ENCODE measurements at regions not wholly inside any gene's neighbourhood (a gene's known extent, or its start where the extent isn't known, plus 50 kb on each side); places are given as distances from the start of the nearest gene placed in this dataset.

- no peaks in the 10 kb centered on the region for H3K4me1 ChIP-seq (ENCODE audit: control insufficient read depth, insufficient read depth, low read length)
- no peak overlapping the region for H3K27ac ChIP-seq (ENCODE audit: low read length)
- H3K9ac ChIP-seq (ENCODE audit: low read length in 2 of 2), result no peak overlapping the region
- no peak overlapping the region for H3K4me3 ChIP-seq (ENCODE audit: low read length in 2 of 2)
- H3K27me3 ChIP-seq (ENCODE audit: control insufficient read depth in 1 of 2, insufficient read depth in 2 of 2, low read length in 2 of 2), result no peaks in the 10 kb centered on the region
- H3K36me3 ChIP-seq (ENCODE audit: control insufficient read depth in 2 of 2, insufficient read depth in 2 of 2, low read length in 2 of 2), result no peaks in the 10 kb centered on the region
- no peaks in the 10 kb centered on the region for H3K9me3 ChIP-seq (ENCODE audit: control insufficient read depth in 2 of 2, low read length in 2 of 2)
Measured at GRCh38 chr10:108204528-108205305, 1040.2 kb upstream of the SORCS1 start.

GRCh38 chr10:108203905-108204527 lies 1039.5 kb upstream of the SORCS1 start:
- Histone ChIP-seq H3K4me3 (ENCODE audit: low read length in 2 of 2) (no peak overlapping the region), H3K36me3 (ENCODE audit: control insufficient read depth in 2 of 2, insufficient read depth in 2 of 2, low read length in 2 of 2) (no peaks in the 10 kb centered on the region), H3K27me3 (ENCODE audit: control insufficient read depth in 1 of 2, insufficient read depth in 2 of 2, low read length in 2 of 2) (no peaks in the 10 kb centered on the region), H3K4me1 (ENCODE audit: control insufficient read depth, insufficient read depth, low read length) (no peaks in the 10 kb centered on the region), H3K9ac (ENCODE audit: low read length in 2 of 2) (no peak overlapping the region), H3K27ac (ENCODE audit: low read length) (no peak overlapping the region), H3K9me3 (ENCODE audit: control insufficient read depth in 2 of 2, low read length in 2 of 2) (no peaks in the 10 kb centered on the region)

- Histone ChIP-seq H3K4me3 (ENCODE audit: low read length in 2 of 2) (no peak overlapping the region), H3K36me3 (ENCODE audit: control insufficient read depth in 2 of 2, insufficient read depth in 2 of 2, low read length in 2 of 2) (no peaks in the 10 kb centered on the region), H3K9me3 (ENCODE audit: control insufficient read depth in 2 of 2, low read length in 2 of 2) (no peaks in the 10 kb centered on the region), H3K27ac (ENCODE audit: low read length) (no peak overlapping the region), H3K27me3 (ENCODE audit: control insufficient read depth in 1 of 2, insufficient read depth in 2 of 2, low read length in 2 of 2) (no peaks in the 10 kb centered on the region), H3K4me1 (ENCODE audit: control insufficient read depth, insufficient read depth, low read length) (no peaks in the 10 kb centered on the region), H3K9ac (ENCODE audit: low read length in 2 of 2) (no peak overlapping the region)
Measured at GRCh38 chr10:108187408-108188012, 1023.0 kb upstream of the SORCS1 start.

GRCh38 chr10:108184114-108184513 lies 1019.6 kb upstream of the SORCS1 start:
- H3K36me3 ChIP-seq (ENCODE audit: control insufficient read depth in 2 of 2, insufficient read depth in 2 of 2, low read length in 2 of 2), result no peaks in the 10 kb centered on the region
- H3K4me1 ChIP-seq (ENCODE audit: control insufficient read depth, insufficient read depth, low read length), result no peaks in the 10 kb centered on the region
- H3K9ac ChIP-seq (ENCODE audit: low read length in 2 of 2), result no peak overlapping the region
- H3K27me3 ChIP-seq (ENCODE audit: control insufficient read depth in 1 of 2, insufficient read depth in 2 of 2, low read length in 2 of 2), result no peaks in the 10 kb centered on the region
- H3K9me3 ChIP-seq (ENCODE audit: control insufficient read depth in 2 of 2, low read length in 2 of 2), result no peaks in the 10 kb centered on the region
- H3K4me3 ChIP-seq (ENCODE audit: low read length in 2 of 2), result no peak overlapping the region
- no peak overlapping the region for H3K27ac ChIP-seq (ENCODE audit: low read length)

- Histone ChIP-seq H3K27ac (ENCODE audit: low read length) (no peak overlapping the region), H3K9ac (ENCODE audit: low read length in 2 of 2) (no peak overlapping the region), H3K9me3 (ENCODE audit: control insufficient read depth in 2 of 2, low read length in 2 of 2) (no peaks in the 10 kb centered on the region), H3K4me3 (ENCODE audit: low read length in 2 of 2) (no peak overlapping the region), H3K4me1 (ENCODE audit: control insufficient read depth, insufficient read depth, low read length) (no peaks in the 10 kb centered on the region), H3K27me3 (ENCODE audit: control insufficient read depth in 1 of 2, insufficient read depth in 2 of 2, low read length in 2 of 2) (no peaks in the 10 kb centered on the region), H3K36me3 (ENCODE audit: control insufficient read depth in 2 of 2, insufficient read depth in 2 of 2, low read length in 2 of 2) (no peaks in the 10 kb centered on the region)
Measured at GRCh38 chr10:108180878-108181277, 1016.4 kb upstream of the SORCS1 start.

GRCh38 chr10:108169846-108170245 lies 1005.3 kb upstream of the SORCS1 start:
- Histone ChIP-seq H3K36me3 (ENCODE audit: control insufficient read depth in 2 of 2, insufficient read depth in 2 of 2, low read length in 2 of 2) (no peaks in the 10 kb centered on the region), H3K9ac (ENCODE audit: low read length in 2 of 2) (no peak overlapping the region), H3K27ac (ENCODE audit: low read length) (no peak overlapping the region), H3K9me3 (ENCODE audit: control insufficient read depth in 2 of 2, low read length in 2 of 2) (no peaks in the 10 kb centered on the region), H3K4me3 (ENCODE audit: low read length in 2 of 2) (no peak overlapping the region), H3K27me3 (ENCODE audit: control insufficient read depth in 1 of 2, insufficient read depth in 2 of 2, low read length in 2 of 2) (no peaks in the 10 kb centered on the region), H3K4me1 (ENCODE audit: control insufficient read depth, insufficient read depth, low read length) (no peaks in the 10 kb centered on the region)

- Histone ChIP-seq H3K4me1 (ENCODE audit: control insufficient read depth, insufficient read depth, low read length) (no peaks in the 10 kb centered on the region), H3K27me3 (ENCODE audit: control insufficient read depth in 1 of 2, insufficient read depth in 2 of 2, low read length in 2 of 2) (no peaks in the 10 kb centered on the region), H3K9ac (ENCODE audit: low read length in 2 of 2) (no peak overlapping the region), H3K9me3 (ENCODE audit: control insufficient read depth in 2 of 2, low read length in 2 of 2) (no peaks in the 10 kb centered on the region), H3K4me3 (ENCODE audit: low read length in 2 of 2) (no peak overlapping the region), H3K27ac (ENCODE audit: low read length) (no peak overlapping the region), H3K36me3 (ENCODE audit: control insufficient read depth in 2 of 2, insufficient read depth in 2 of 2, low read length in 2 of 2) (no peaks in the 10 kb centered on the region)
Measured at GRCh38 chr10:108167766-108168165, 1003.3 kb upstream of the SORCS1 start.

GRCh38 chr10:108166401-108166800 lies 1001.9 kb upstream of the SORCS1 start:
- Histone ChIP-seq H3K27ac (ENCODE audit: low read length) (no peak overlapping the region), H3K27me3 (ENCODE audit: control insufficient read depth in 1 of 2, insufficient read depth in 2 of 2, low read length in 2 of 2) (no peaks in the 10 kb centered on the region), H3K9ac (ENCODE audit: low read length in 2 of 2) (no peak overlapping the region), H3K36me3 (ENCODE audit: control insufficient read depth in 2 of 2, insufficient read depth in 2 of 2, low read length in 2 of 2) (no peaks in the 10 kb centered on the region), H3K9me3 (ENCODE audit: control insufficient read depth in 2 of 2, low read length in 2 of 2) (no peaks in the 10 kb centered on the region), H3K4me1 (ENCODE audit: control insufficient read depth, insufficient read depth, low read length) (no peaks in the 10 kb centered on the region), H3K4me3 (ENCODE audit: low read length in 2 of 2) (no peak overlapping the region)

GRCh38 chr10:108147346-108147745 lies 982.8 kb upstream of the SORCS1 start:
- Histone ChIP-seq H3K4me1 (ENCODE audit: control insufficient read depth, insufficient read depth, low read length) (no peaks in the 10 kb centered on the region), H3K9me3 (ENCODE audit: control insufficient read depth in 2 of 2, low read length in 2 of 2) (no peaks in the 10 kb centered on the region), H3K27ac (ENCODE audit: low read length) (no peak overlapping the region), H3K4me3 (ENCODE audit: low read length in 2 of 2) (no peak overlapping the region), H3K27me3 (ENCODE audit: control insufficient read depth in 1 of 2, insufficient read depth in 2 of 2, low read length in 2 of 2) (no peaks in the 10 kb centered on the region), H3K36me3 (ENCODE audit: control insufficient read depth in 2 of 2, insufficient read depth in 2 of 2, low read length in 2 of 2) (no peaks in the 10 kb centered on the region), H3K9ac (ENCODE audit: low read length in 2 of 2) (no peak overlapping the region)

GRCh38 chr10:108141064-108141463 lies 976.6 kb upstream of the SORCS1 start:
- H3K27ac ChIP-seq (ENCODE audit: low read length), result no peak overlapping the region
- no peaks in the 10 kb centered on the region for H3K36me3 ChIP-seq (ENCODE audit: control insufficient read depth in 2 of 2, insufficient read depth in 2 of 2, low read length in 2 of 2)
- no peak overlapping the region for H3K9ac ChIP-seq (ENCODE audit: low read length in 2 of 2)
- H3K4me1 ChIP-seq (ENCODE audit: control insufficient read depth, insufficient read depth, low read length), result no peaks in the 10 kb centered on the region
- no peak overlapping the region for H3K4me3 ChIP-seq (ENCODE audit: low read length in 2 of 2)
- H3K9me3 ChIP-seq (ENCODE audit: control insufficient read depth in 2 of 2, low read length in 2 of 2), result no peaks in the 10 kb centered on the region
- H3K27me3 ChIP-seq (ENCODE audit: control insufficient read depth in 1 of 2, insufficient read depth in 2 of 2, low read length in 2 of 2), result no peaks in the 10 kb centered on the region

GRCh38 chr10:108132303-108132702 lies 967.8 kb upstream of the SORCS1 start:
- Histone ChIP-seq H3K4me1 (ENCODE audit: control insufficient read depth, insufficient read depth, low read length) (no peaks in the 10 kb centered on the region), H3K9ac (ENCODE audit: low read length in 2 of 2) (no peak overlapping the region), H3K9me3 (ENCODE audit: control insufficient read depth in 2 of 2, low read length in 2 of 2) (no peaks in the 10 kb centered on the region), H3K27ac (ENCODE audit: low read length) (no peak overlapping the region), H3K4me3 (ENCODE audit: low read length in 2 of 2) (no peak overlapping the region), H3K36me3 (ENCODE audit: control insufficient read depth in 2 of 2, insufficient read depth in 2 of 2, low read length in 2 of 2) (no peaks in the 10 kb centered on the region), H3K27me3 (ENCODE audit: control insufficient read depth in 1 of 2, insufficient read depth in 2 of 2, low read length in 2 of 2) (no peaks in the 10 kb centered on the region)

All from stomach smooth muscle (tissue), 2 donors.